Smooth muscle cell (in vitro differentiated cells): ENCODE measurements at regions not wholly inside any gene's neighbourhood (a gene's known extent, or its start where the extent isn't known, plus 50 kb on each side); places are given as distances from the start of the nearest gene placed in this dataset.

Experiments
- DNase-seq: peaks from one replicate; lab custom pipeline; 2025; ENCODE audit not compliant: unreplicated experiment; lab: John Stamatoyannopoulos, UW
- H2AFZ ChIP-seq: fragments of 200-600 bp; sonication (generic); 2 replicates; pipeline ENCODE4 v1.6.0; 2016; ENCODE audit warnings: antibody characterized with exemption, low read depth, mild to moderate bottlenecking
- H3F3A ChIP-seq: fragments of 200-600 bp; sonication (generic); 2 replicates; pipeline ENCODE4 v1.6.0; 2017; ENCODE audit warnings: antibody characterized with exemption, low read depth
- H3K27ac ChIP-seq: fragments of 200-600 bp; sonication (generic); 2 replicates; pipeline ENCODE4 v1.5.1; 2016; ENCODE audit warnings: low read depth, mild to moderate bottlenecking
- H3K27me3 ChIP-seq: fragments of 200-600 bp; sonication (generic); 2 replicates; pipeline ENCODE4 v1.6.1; 2016; ENCODE audit warnings: low read depth, mild to moderate bottlenecking
- H3K36me3 ChIP-seq: fragments of 200-600 bp; sonication (generic); 2 replicates; pipeline ENCODE4 v1.5.1; 2016; ENCODE audit warnings: low read depth
- H3K4me1 ChIP-seq: fragments of 200-600 bp; sonication (generic); 2 replicates; pipeline ENCODE4 v1.5.1; 2016; ENCODE audit warnings: low read depth
- H3K4me2 ChIP-seq: fragments of 200-600 bp; sonication (generic); 2 replicates; pipeline ENCODE4 v1.6.0; 2016; ENCODE audit warnings: mild to moderate bottlenecking
- H3K4me3 ChIP-seq: fragments of 200-600 bp; sonication (generic); 2 replicates; pipeline ENCODE4 v1.5.1; 2016; ENCODE audit warnings: mild to moderate bottlenecking
- H3K79me2 ChIP-seq: fragments of 200-600 bp; sonication (generic); 2 replicates; pipeline ENCODE4 v1.6.0; 2016; ENCODE audit warnings: low read depth, mild to moderate bottlenecking
- H3K9ac ChIP-seq: fragments of 200-600 bp; sonication (generic); 2 replicates; pipeline ENCODE4 v1.6.0; 2016; ENCODE audit warnings: low read depth
- H3K9me3 ChIP-seq: fragments of 200-600 bp; sonication (generic); replicated peaks from 2 replicates; pipeline ENCODE4 v1.5.1; 2016; ENCODE audit warnings: low read depth
- H4K20me1 ChIP-seq: fragments of 200-600 bp; sonication (generic); 2 replicates; pipeline ENCODE4 v1.6.0; 2016; ENCODE audit warnings: low read depth
- CTCF ChIP-seq: fragments of 200-600 bp; sonication (generic); IDR thresholded peaks from 2 replicates; pipeline ENCODE4 v1.5.1; 2017; ENCODE audit warnings: borderline replicate concordance, mild to moderate bottlenecking, antibody characterized with exemption; ENCODE audit not compliant: insufficient read depth, poor library complexity, severe bottlenecking
- WGBS: methylation state at CpG from one replicate; pipeline ENCODE4 v1.1.7; 2016; ENCODE audit warnings: low lambda C conversion rate; 5-methylcytosine and 5-hydroxymethylcytosine counted together

- H3K79me2 ChIP-seq, result no peaks in the 10 kb centered on the region
- H3F3A ChIP-seq, result no peaks in the 10 kb centered on the region
- H2AFZ ChIP-seq, result no peak overlapping the region
- H3K36me3 ChIP-seq, result no peaks in the 10 kb centered on the region
- WGBS, result 69% methylated on average over 1 of the region's 1 CpG
- no peaks in the 10 kb centered on the region for H3K27me3 ChIP-seq
- H3K4me3 ChIP-seq, result no peak overlapping the region
- peaks cover 6% of the 10 kb centered on the region for H3K9me3 ChIP-seq
- no peak overlapping the region for H3K4me2 ChIP-seq
- DNase-seq, result no peak
- no peak overlapping the region for H3K9ac ChIP-seq
- no peaks in the 10 kb centered on the region for H3K4me1 ChIP-seq
- H4K20me1 ChIP-seq, result no peaks in the 10 kb centered on the region
- TF ChIP-seq CTCF, result no peak
- H3K27ac ChIP-seq, result no peak overlapping the region
These were observed 340.4 kb upstream of the PCDH20 start for GRCh38 chr13:61756031-61756430.

GRCh38 chr13:61751039-61751438, 335.4 kb upstream of the PCDH20 start:
- no peaks in the 10 kb centered on the region for H3K4me1 ChIP-seq
- no peak for DNase-seq
- H3K9me3 ChIP-seq, result peaks cover 3% of the 10 kb centered on the region
- no peak overlapping the region for H3K27ac ChIP-seq
- H3F3A ChIP-seq, result no peaks in the 10 kb centered on the region
- no peak overlapping the region for H3K4me3 ChIP-seq
- H3K4me2 ChIP-seq, result no peak overlapping the region
- H3K79me2 ChIP-seq, result no peaks in the 10 kb centered on the region
- H3K36me3 ChIP-seq, result no peaks in the 10 kb centered on the region
- no peak overlapping the region for H3K9ac ChIP-seq
- no peak for TF ChIP-seq CTCF
- H3K27me3 ChIP-seq, result no peaks in the 10 kb centered on the region
- H4K20me1 ChIP-seq, result no peaks in the 10 kb centered on the region
- no peak overlapping the region for H2AFZ ChIP-seq

GRCh38 chr13:61738236-61738750, 322.6 kb upstream of the PCDH20 start:
- no peaks in the 10 kb centered on the region for H4K20me1 ChIP-seq
- no peak overlapping the region for H2AFZ ChIP-seq
- no peak for TF ChIP-seq CTCF
- H3K4me2 ChIP-seq, result no peak overlapping the region
- no peak overlapping the region for H3K27ac ChIP-seq
- H3K4me1 ChIP-seq, result no peaks in the 10 kb centered on the region
- H3K9me3 ChIP-seq, result no peaks in the 10 kb centered on the region
- H3F3A ChIP-seq, result no peaks in the 10 kb centered on the region
- H3K9ac ChIP-seq, result no peak overlapping the region
- no peaks in the 10 kb centered on the region for H3K79me2 ChIP-seq
- no peak overlapping the region for H3K4me3 ChIP-seq
- WGBS, result 81% methylated on average over 2 of the region's 2 CpGs
- no peaks in the 10 kb centered on the region for H3K27me3 ChIP-seq
- H3K36me3 ChIP-seq, result no peaks in the 10 kb centered on the region
- no peak for DNase-seq

GRCh38 chr13:61734683-61735082, 319.0 kb upstream of the PCDH20 start:
- TF ChIP-seq CTCF, result no peak

More at GRCh38 chr13:61734683-61735082, 319.0 kb upstream of the PCDH20 start:
- Histone ChIP-seq H4K20me1 (no peaks in the 10 kb centered on the region), H3F3A (no peaks in the 10 kb centered on the region), H3K4me1 (no peaks in the 10 kb centered on the region), H3K4me2 (no peak overlapping the region), H3K9me3 (no peaks in the 10 kb centered on the region), H3K4me3 (no peak overlapping the region), H3K36me3 (no peaks in the 10 kb centered on the region), H3K27ac (no peak overlapping the region), H3K27me3 (no peaks in the 10 kb centered on the region), H3K9ac (no peak overlapping the region), H3K79me2 (no peaks in the 10 kb centered on the region), H2AFZ (no peak overlapping the region)
- WGBS, result 83% methylated on average over 1 of the region's 1 CpG
- DNase-seq, result no peak
